A549 (cell line): ENCODE measurements at regions not wholly inside any gene's neighbourhood (a gene's known extent, or its start where the extent isn't known, plus 50 kb on each side); places are given as distances from the start of the nearest gene placed in this dataset.

ENCODE experiments used
- ATAC-seq, 2 experiments: fragments of 200-7000 bp in 1 of 2; fragments of >200 bp in 1 of 2; cut with Nextera tagmentation in 1 of 2; cut with Tn5 transposase in 1 of 2; 3 replicates each; pipeline versions ENCODE4 v1.8.0 to v1.9.1; 2018 to 2020; ENCODE audit warnings: mild to moderate bottlenecking in 1 of 2, moderate library complexity in 1 of 2
- CTCF ChIA-PET: fragments of 300-600 bp; sonication (Branson Sonifier 250); formaldehyde crosslinking; extraction: SDS; loops from one replicate; lab custom pipeline; 2021; ENCODE audit warnings: antibody characterized with exemption, inconsistent platforms; lab: Yijun Ruan, JAX
- POLR2A ChIA-PET: fragments of 350-600 bp; formaldehyde crosslinking; extraction: SDS; loops from one replicate; lab custom pipeline; 2021; ENCODE audit warnings: antibody characterized with exemption, inconsistent platforms; lab: Yijun Ruan, JAX
- DNase-seq, 2 experiments: peaks; one replicate each; pipeline versions ENCODE4 v3.0.0 to v3.0.0-alpha.2; 2011 to 2016; ENCODE audit warnings: low read depth in 1 of 2, low spot score in 1 of 2
- FAIRE-seq: peaks from 2 replicates; lab custom pipeline; 2011; peaks lifted over from hg19 to GRCh38; lab: Jason Lieb, UNC
- H3K27ac ChIP-seq, 2 experiments: fragments of >200 bp; sonication (Bioruptor Twin); formaldehyde crosslinking; 3 replicates each; pipeline ENCODE4 v1.5.1; 2016 to 2017
- H3K4me1 ChIP-seq: fragments of >200 bp; sonication (Bioruptor Twin); formaldehyde crosslinking; 3 replicates; pipeline ENCODE4 v1.6.1; 2016
- H3K4me2 ChIP-seq: fragments of >200 bp; sonication (Bioruptor Twin); formaldehyde crosslinking; 3 replicates; pipeline ENCODE4 v1.6.1; 2016
- H3K4me3 ChIP-seq: fragments of >200 bp; sonication (Bioruptor Twin); formaldehyde crosslinking; 3 replicates; pipeline ENCODE4 v1.5.1; 2016
- H3K9me3 ChIP-seq: fragments of >200 bp; sonication (Bioruptor Twin); formaldehyde crosslinking; 3 replicates; pipeline ENCODE4 v1.6.1; 2016
- BHLHE40 ChIP-seq: IDR thresholded peaks from 2 replicates; pipeline ENCODE4 v1.6.1; 2012; ENCODE audit warnings: low read depth, low read length, inconsistent platforms
- CBX2 ChIP-seq: fragments of 200-600 bp; sonication (generic); IDR thresholded peaks from 2 replicates; pipeline ENCODE4 v1.6.1; 2016; ENCODE audit warnings: low read depth, mild to moderate bottlenecking, borderline replicate concordance
- CBX8 ChIP-seq: fragments of 200-600 bp; sonication (generic); IDR thresholded peaks from 2 replicates; pipeline ENCODE4 v1.6.1; 2016
- EHMT2 ChIP-seq: fragments of 200-600 bp; sonication (generic); IDR thresholded peaks from 2 replicates; pipeline ENCODE4 v1.6.1; 2016; ENCODE audit warnings: antibody characterized with exemption, low read depth, mild to moderate bottlenecking, moderate library complexity
- EP300 ChIP-seq, 2 experiments: fragments of >200 bp; sonication (Bioruptor Twin); formaldehyde crosslinking; IDR thresholded peaks; 2 replicates in 1 of 2; 3 replicates in 1 of 2; pipeline ENCODE4 v1.6.1; 2016 to 2017
- ESRRA ChIP-seq: fragments of 150-350 bp; IDR thresholded peaks from 2 replicates; pipeline ENCODE4 v1.6.1; 2014; ENCODE audit warnings: mild to moderate bottlenecking, low read length, borderline replicate concordance
- FOSB ChIP-seq: fragments of 250-450 bp; sonication (Bioruptor Pico); IDR thresholded peaks from 2 replicates; pipeline ENCODE4 v1.5.0; 2020; ENCODE audit warnings: mild to moderate bottlenecking, moderate library complexity
- FOSL2 ChIP-seq, 2 experiments: fragments of 450-650 bp in 1 of 2; fragments of >200 bp in 1 of 2; sonication (Bioruptor Twin) in 1 of 2; formaldehyde crosslinking; IDR thresholded peaks; 2 replicates each; pipeline versions ENCODE4 v1.5.0 to v1.6.1; 2016 to 2020; ENCODE audit warnings: mild to moderate bottlenecking in 1 of 2, moderate library complexity in 1 of 2
- FOXS1 ChIP-seq: fragments of 250-450 bp; sonication (Bioruptor Pico); IDR thresholded peaks from 2 replicates; pipeline ENCODE4 v1.5.0; 2020; ENCODE audit warnings: mild to moderate bottlenecking, moderate library complexity
- GATA3 ChIP-seq: IDR thresholded peaks from 2 replicates; pipeline ENCODE4 v1.6.1; 2012; ENCODE audit warnings: borderline replicate concordance
- HOXA7 ChIP-seq: fragments of 250-450 bp; sonication (Bioruptor Pico); IDR thresholded peaks from 2 replicates; pipeline ENCODE4 v1.5.0; 2020; ENCODE audit warnings: mild to moderate bottlenecking, moderate library complexity
- JUNB ChIP-seq: fragments of >200 bp; sonication (Bioruptor Twin); formaldehyde crosslinking; IDR thresholded peaks from 2 replicates; pipeline ENCODE4 v1.6.1; 2016
- KDM5A ChIP-seq: fragments of 200-600 bp; sonication (generic); IDR thresholded peaks from 2 replicates; pipeline ENCODE4 v1.6.1; 2016; ENCODE audit warnings: antibody characterized with exemption, mild to moderate bottlenecking
- MYC ChIP-seq: IDR thresholded peaks from 2 replicates; pipeline ENCODE4 v1.6.1; 2012; ENCODE audit warnings: mild to moderate bottlenecking, inconsistent platforms, low read length, improper control_type of control experiment, borderline replicate concordance
- NPAS2 ChIP-seq: fragments of 250-450 bp; sonication (Bioruptor Pico); IDR thresholded peaks from 2 replicates; pipeline ENCODE4 v1.8.0; 2022; ENCODE audit warnings: mild to moderate bottlenecking, moderate library complexity, borderline replicate concordance
- PHF8 ChIP-seq: fragments of 200-600 bp; sonication (generic); IDR thresholded peaks from 2 replicates; pipeline ENCODE4 v1.6.1; 2016; ENCODE audit warnings: low read depth, mild to moderate bottlenecking, antibody characterized with exemption, moderate library complexity, borderline replicate concordance
- POLR2A ChIP-seq: IDR thresholded peaks from 2 replicates; pipeline ENCODE4 v1.6.1; 2012; ENCODE audit warnings: mild to moderate bottlenecking, low read length
- POLR2AphosphoS2 ChIP-seq: conservative IDR thresholded peaks from 2 replicates; pipeline ENCODE4 v1.6.1; 2012; ENCODE audit warnings: low read length, improper control_type of control experiment, inconsistent platforms
- RNF2 ChIP-seq: fragments of 200-600 bp; sonication (generic); IDR thresholded peaks from 2 replicates; pipeline ENCODE4 v1.6.1; 2016; ENCODE audit warnings: low read depth, mild to moderate bottlenecking, antibody characterized with exemption, moderate library complexity, borderline replicate concordance
- SMC3 ChIP-seq: fragments of >200 bp; sonication (Bioruptor Twin); formaldehyde crosslinking; IDR thresholded peaks from 3 replicates; pipeline ENCODE4 v1.6.1; 2018; ENCODE audit warnings: inconsistent platforms
- TP53 ChIP-seq: fragments of 250-450 bp; sonication (Bioruptor Pico); IDR thresholded peaks from 2 replicates; pipeline ENCODE4 v1.5.0; 2021; ENCODE audit warnings: mild to moderate bottlenecking, moderate library complexity
- ZFP36 ChIP-seq: fragments of 450-650 bp; IDR thresholded peaks from 2 replicates; pipeline ENCODE4 v1.6.1; 2014; ENCODE audit warnings: borderline replicate concordance; ENCODE audit not compliant: partially characterized antibody
- ZSCAN20 ChIP-seq: fragments of 250-450 bp; sonication (Bioruptor Pico); IDR thresholded peaks from 2 replicates; pipeline ENCODE4 v1.8.0; 2022; ENCODE audit warnings: mild to moderate bottlenecking, moderate library complexity
- WGBS: methylation state at CpG from one replicate; pipeline ENCODE4 v1.1.6; 2017; ENCODE audit errors: missing lambda C conversion rate; 5-methylcytosine and 5-hydroxymethylcytosine counted together
- TF ChIP-seq, protein P1 (sequence below): IDR thresholded peaks from 2 replicates; pipeline ENCODE4 v1.6.1; 2012
- TF ChIP-seq, protein P2 (sequence below): fragments of 450-650 bp; IDR thresholded peaks from 2 replicates; pipeline ENCODE4 v1.6.1; 2014; ENCODE audit warnings: antibody characterized with exemption
- TF ChIP-seq, protein P3 (sequence below): fragments of 250-450 bp; sonication (Bioruptor Pico); IDR thresholded peaks from 2 replicates; pipeline ENCODE4 v1.5.0; 2020; ENCODE audit warnings: low read depth, mild to moderate bottlenecking, moderate library complexity
- TF ChIP-seq, protein P4 (sequence below): fragments of 150-350 bp; IDR thresholded peaks from 2 replicates; pipeline ENCODE4 v1.6.1; 2014; ENCODE audit warnings: low read depth, mild to moderate bottlenecking, low read length
- TF ChIP-seq, protein P5 (sequence below): fragments of >200 bp; sonication (Bioruptor Twin); formaldehyde crosslinking; IDR thresholded peaks from 3 replicates; pipeline ENCODE4 v1.5.1; 2016
- TF ChIP-seq, protein P6 (sequence below): fragments of >200 bp; sonication (Bioruptor Twin); formaldehyde crosslinking; IDR thresholded peaks from 3 replicates; pipeline ENCODE4 v1.6.1; 2016
- TF ChIP-seq, protein P7 (sequence below): fragments of 250-450 bp; sonication (Bioruptor Pico); IDR thresholded peaks from 2 replicates; pipeline ENCODE4 v1.5.0; 2021; ENCODE audit warnings: mild to moderate bottlenecking, moderate library complexity, borderline replicate concordance

DNA sequence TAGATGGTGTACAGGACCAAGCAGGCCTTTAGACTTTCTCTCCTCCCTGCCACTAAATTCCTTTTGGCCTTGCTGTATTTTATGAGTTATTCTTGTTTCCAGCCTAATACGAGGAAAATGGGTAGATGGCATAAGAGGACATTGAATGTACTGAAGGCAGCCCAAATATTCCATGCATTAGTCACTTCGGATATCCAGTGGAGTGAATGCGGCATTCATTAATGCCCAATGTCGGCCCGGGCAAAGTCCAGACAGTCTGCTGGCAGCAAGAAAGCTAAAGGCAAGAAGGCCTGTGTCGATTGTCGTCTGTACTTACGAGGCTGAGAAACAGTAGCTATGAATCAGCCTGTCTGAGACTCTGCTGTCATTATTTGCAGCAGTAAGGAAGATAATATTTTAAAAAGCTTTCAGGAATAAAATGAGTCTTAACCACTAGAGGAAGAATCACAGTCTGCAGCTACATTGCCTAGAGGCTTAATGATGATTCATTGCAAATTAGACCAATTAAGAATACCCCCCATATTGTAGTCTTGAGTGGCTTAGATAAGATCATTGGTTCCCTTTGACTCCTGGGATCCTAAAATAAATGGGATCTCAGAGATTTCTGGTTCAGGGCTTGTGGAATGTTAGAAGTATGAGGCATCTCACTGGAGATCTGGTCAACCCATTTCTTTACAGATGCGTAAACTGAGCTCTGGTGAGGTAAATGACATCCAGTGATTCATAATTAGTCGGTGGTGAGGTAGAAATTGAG is 534.1 kb upstream of the JAG1 start:
- FAIRE-seq (peak; percentile 99), DNase-seq (peak; percentile 72 to 98), ATAC-seq (peak; percentile 95)
- CTCF ChIA-PET = interaction anchor here (0.6 to 4.5 kb wide), 30 partner anchors 9 to 1591 kb away, joined by 3 to 53 read pairs (median 4); partner anchors contain the start of gene JAG1
- peak overlapping the region; percentile 82 to 87 for H3K27ac ChIP-seq
- WGBS = 1% methylated on average over 10 of the region's 10 CpGs
- POLR2A ChIA-PET = interaction anchor here (0.6 to 4.4 kb wide), 13 partner anchors 8 to 1230 kb away, joined by 3 to 79 read pairs (median 5); partner anchors contain the start of genes JAG1, MKKS and SLX4IP
- peaks cover 54% of the 10 kb centered on the region for H3K4me1 ChIP-seq
- H3K4me2 ChIP-seq = peak overlapping the region; percentile 65
- no peak overlapping the region for H3K4me3 ChIP-seq
- no peaks in the 10 kb centered on the region for H3K9me3 ChIP-seq
- TF ChIP-seq ZFP36 (no peak), MYC (no peak), KDM5A (no peak), FOSL2 (IDR thresholded peaks at IDR 0.05) (peak; percentile 95), FOSL2 (CRISPR knock-in tag; IDR thresholded peaks at IDR 0.05) (peak; percentile 96), FOSB (CRISPR knock-in tag) (peak; percentile 80; the same call in 1 of the 2 replicates), PHF8 (no peak), HOXA7 (CRISPR knock-in tag) (no peak), POLR2AphosphoS2 (no peak), POLR2A (no peak), CBX2 (no peak), FOXS1 (peak; percentile 79; the same call in 1 of the 2 replicates), CBX8 (no peak), ESRRA (peak; percentile 90), JUNB (peak; percentile 95), EP300 (IDR thresholded peaks at IDR 0.05) (peak; percentile 78 to 91; a peak in 4 of 5 replicates), SMC3 (peak; percentile 79), GATA3 (peak; percentile 89; the same call in 1 of the 2 replicates), BHLHE40 (no peak), TP53 (CRISPR knock-in tag) (no peak), ZSCAN20 (CRISPR knock-in tag) (no peak), NPAS2 (no peak), RNF2 (no peak), EHMT2 (no peak)
- TF ChIP-seq, protein P1, sequence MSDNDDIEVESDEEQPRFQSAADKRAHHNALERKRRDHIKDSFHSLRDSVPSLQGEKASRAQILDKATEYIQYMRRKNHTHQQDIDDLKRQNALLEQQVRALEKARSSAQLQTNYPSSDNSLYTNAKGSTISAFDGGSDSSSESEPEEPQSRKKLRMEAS = peak; percentile 86
- TF ChIP-seq, protein P2, sequence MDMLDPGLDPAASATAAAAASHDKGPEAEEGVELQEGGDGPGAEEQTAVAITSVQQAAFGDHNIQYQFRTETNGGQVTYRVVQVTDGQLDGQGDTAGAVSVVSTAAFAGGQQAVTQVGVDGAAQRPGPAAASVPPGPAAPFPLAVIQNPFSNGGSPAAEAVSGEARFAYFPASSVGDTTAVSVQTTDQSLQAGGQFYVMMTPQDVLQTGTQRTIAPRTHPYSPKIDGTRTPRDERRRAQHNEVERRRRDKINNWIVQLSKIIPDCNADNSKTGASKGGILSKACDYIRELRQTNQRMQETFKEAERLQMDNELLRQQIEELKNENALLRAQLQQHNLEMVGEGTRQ = no peak
- TF ChIP-seq, protein P3, sequence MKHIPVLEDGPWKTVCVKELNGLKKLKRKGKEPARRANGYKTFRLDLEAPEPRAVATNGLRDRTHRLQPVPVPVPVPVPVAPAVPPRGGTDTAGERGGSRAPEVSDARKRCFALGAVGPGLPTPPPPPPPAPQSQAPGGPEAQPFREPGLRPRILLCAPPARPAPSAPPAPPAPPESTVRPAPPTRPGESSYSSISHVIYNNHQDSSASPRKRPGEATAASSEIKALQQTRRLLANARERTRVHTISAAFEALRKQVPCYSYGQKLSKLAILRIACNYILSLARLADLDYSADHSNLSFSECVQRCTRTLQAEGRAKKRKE (CRISPR knock-in tag) = no peak
- TF ChIP-seq, protein P4, sequence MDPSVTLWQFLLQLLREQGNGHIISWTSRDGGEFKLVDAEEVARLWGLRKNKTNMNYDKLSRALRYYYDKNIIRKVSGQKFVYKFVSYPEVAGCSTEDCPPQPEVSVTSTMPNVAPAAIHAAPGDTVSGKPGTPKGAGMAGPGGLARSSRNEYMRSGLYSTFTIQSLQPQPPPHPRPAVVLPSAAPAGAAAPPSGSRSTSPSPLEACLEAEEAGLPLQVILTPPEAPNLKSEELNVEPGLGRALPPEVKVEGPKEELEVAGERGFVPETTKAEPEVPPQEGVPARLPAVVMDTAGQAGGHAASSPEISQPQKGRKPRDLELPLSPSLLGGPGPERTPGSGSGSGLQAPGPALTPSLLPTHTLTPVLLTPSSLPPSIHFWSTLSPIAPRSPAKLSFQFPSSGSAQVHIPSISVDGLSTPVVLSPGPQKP = no peak
- TF ChIP-seq, protein P5, sequence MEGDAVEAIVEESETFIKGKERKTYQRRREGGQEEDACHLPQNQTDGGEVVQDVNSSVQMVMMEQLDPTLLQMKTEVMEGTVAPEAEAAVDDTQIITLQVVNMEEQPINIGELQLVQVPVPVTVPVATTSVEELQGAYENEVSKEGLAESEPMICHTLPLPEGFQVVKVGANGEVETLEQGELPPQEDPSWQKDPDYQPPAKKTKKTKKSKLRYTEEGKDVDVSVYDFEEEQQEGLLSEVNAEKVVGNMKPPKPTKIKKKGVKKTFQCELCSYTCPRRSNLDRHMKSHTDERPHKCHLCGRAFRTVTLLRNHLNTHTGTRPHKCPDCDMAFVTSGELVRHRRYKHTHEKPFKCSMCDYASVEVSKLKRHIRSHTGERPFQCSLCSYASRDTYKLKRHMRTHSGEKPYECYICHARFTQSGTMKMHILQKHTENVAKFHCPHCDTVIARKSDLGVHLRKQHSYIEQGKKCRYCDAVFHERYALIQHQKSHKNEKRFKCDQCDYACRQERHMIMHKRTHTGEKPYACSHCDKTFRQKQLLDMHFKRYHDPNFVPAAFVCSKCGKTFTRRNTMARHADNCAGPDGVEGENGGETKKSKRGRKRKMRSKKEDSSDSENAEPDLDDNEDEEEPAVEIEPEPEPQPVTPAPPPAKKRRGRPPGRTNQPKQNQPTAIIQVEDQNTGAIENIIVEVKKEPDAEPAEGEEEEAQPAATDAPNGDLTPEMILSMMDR = peak; percentile 23; the same call in 1 of the 3 replicates
- TF ChIP-seq, protein P6, sequence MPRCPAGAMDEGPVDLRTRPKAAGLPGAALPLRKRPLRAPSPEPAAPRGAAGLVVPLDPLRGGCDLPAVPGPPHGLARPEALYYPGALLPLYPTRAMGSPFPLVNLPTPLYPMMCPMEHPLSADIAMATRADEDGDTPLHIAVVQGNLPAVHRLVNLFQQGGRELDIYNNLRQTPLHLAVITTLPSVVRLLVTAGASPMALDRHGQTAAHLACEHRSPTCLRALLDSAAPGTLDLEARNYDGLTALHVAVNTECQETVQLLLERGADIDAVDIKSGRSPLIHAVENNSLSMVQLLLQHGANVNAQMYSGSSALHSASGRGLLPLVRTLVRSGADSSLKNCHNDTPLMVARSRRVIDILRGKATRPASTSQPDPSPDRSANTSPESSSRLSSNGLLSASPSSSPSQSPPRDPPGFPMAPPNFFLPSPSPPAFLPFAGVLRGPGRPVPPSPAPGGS = peak; percentile 80; the same call in 2 of the 3 replicates
- TF ChIP-seq, protein P7, sequence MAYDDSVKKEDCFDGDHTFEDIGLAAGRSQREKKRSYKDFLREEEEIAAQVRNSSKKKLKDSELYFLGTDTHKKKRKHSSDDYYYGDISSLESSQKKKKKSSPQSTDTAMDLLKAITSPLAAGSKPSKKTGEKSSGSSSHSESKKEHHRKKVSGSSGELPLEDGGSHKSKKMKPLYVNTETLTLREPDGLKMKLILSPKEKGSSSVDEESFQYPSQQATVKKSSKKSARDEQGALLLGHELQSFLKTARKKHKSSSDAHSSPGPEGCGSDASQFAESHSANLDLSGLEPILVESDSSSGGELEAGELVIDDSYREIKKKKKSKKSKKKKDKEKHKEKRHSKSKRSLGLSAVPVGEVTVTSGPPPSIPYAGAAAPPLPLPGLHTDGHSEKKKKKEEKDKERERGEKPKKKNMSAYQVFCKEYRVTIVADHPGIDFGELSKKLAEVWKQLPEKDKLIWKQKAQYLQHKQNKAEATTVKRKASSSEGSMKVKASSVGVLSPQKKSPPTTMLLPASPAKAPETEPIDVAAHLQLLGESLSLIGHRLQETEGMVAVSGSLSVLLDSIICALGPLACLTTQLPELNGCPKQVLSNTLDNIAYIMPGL (CRISPR knock-in tag) = no peak
